ENCODE measurements at regions not wholly inside any gene's neighbourhood (a gene's known extent, or its start where the extent isn't known, plus 50 kb on each side); places are given as distances from the start of the nearest gene placed in this dataset.

DNA sequence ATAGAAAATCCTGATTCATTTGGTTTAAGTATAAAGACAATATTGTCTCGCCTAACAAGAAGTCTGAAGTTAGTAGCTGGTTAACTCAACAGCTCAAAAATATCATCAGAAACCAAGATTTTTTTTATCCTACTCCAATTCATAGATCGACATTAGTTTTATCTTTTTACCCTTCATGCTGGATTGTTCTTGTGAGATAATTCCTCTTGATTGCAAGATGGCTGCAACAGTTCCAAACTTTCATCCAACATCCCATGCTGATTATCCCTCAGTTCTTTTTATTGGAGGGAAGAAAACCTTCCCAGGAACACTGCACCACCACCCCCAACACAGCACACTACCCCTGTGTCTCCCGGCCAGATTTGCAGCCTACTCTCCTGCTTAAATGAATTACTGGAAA, 370.2 kb upstream of the RAB6C start:
- TF ChIP-seq EZH2 (IDR thresholded peaks at IDR 0.05; ENCODE audit: low read length) (no peak), CTCF (optimal IDR thresholded peaks at IDR 0.05 in 1 of 3, IDR thresholded peaks at IDR 0.05 in 1 of 3, conservative IDR thresholded peaks at IDR 0.05 in 1 of 3; ENCODE audit: extremely low read depth in 1 of 3, insufficient read depth in 2 of 3, low read length in 3 of 3) (no peak)
- H3K9ac ChIP-seq (ENCODE audit: control insufficient read depth, extremely low read depth, insufficient read depth, low read length) = no peak overlapping the region
- no peaks in the 10 kb centered on the region for H4K20me1 ChIP-seq (ENCODE audit: control insufficient read depth, extremely low read depth, insufficient read depth, low read length)
- no peaks in the 10 kb centered on the region for H3K4me1 ChIP-seq (ENCODE audit: control insufficient read depth, extremely low read depth, insufficient read depth, low read length)
- dilution Hi-C loops (cut with MboI; ENCODE audit: extremely low pct_ligation_motif_present, low sequenced_read_pairs) = no loop called here
- H3K4me2 ChIP-seq (ENCODE audit: control insufficient read depth, extremely low read depth, insufficient read depth, low read depth, low read length) = no peak overlapping the region
- no peaks in the 10 kb centered on the region for H3K9me1 ChIP-seq (ENCODE audit: control insufficient read depth, extremely low read depth, insufficient read depth, low read length)
- DNase-seq (ENCODE audit: low read depth, low spot score) (no peak), FAIRE-seq (no peak)
- no peaks in the 10 kb centered on the region for H3K36me3 ChIP-seq (ENCODE audit: control insufficient read depth in 2 of 2, extremely low read depth in 1 of 2, insufficient read depth in 2 of 2, low read length in 2 of 2)
- H3K27ac ChIP-seq (ENCODE audit: control insufficient read depth, insufficient read depth, low read length) = no peak overlapping the region
- no peak overlapping the region for H2AFZ ChIP-seq (ENCODE audit: control insufficient read depth, low read length)
- H3K4me3 ChIP-seq (ENCODE audit: control insufficient read depth in 2 of 3, extremely low read depth in 1 of 3, insufficient read depth in 2 of 3, low read depth in 1 of 3, low read length in 3 of 3) = no peak overlapping the region
- no peaks in the 10 kb centered on the region for H3K9me3 ChIP-seq (ENCODE audit: control insufficient read depth, low read depth, low read length)
- no peaks in the 10 kb centered on the region for H3K79me2 ChIP-seq (ENCODE audit: control insufficient read depth, insufficient read depth, low read length)
- no peaks in the 10 kb centered on the region for H3K27me3 ChIP-seq (ENCODE audit: control insufficient read depth, extremely low read depth, insufficient read depth, low read length)

DNA sequence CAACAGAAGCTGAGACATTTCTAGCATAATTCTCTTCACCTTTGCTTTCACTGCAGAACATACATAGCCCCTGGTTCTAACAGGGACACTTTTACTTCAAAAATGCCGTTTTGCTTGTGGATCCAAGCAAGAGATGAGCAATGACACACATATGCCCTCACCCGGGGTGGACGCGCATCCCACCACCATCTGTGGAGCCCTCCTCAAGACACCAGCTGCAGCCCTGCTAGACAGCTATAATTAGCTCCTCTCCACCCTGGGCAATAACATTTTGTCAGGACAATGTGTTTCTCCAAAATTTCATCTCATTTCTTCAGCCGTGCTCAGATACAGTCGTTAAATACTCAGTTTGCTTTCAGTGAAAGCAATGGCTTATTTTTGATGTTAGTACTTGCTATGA, 368.7 kb upstream of the RAB6C start:
- Histone ChIP-seq H3K4me2 (ENCODE audit: control insufficient read depth, extremely low read depth, insufficient read depth, low read depth, low read length) (no peak overlapping the region), H3K9me3 (ENCODE audit: control insufficient read depth, low read depth, low read length) (no peaks in the 10 kb centered on the region), H3K4me1 (ENCODE audit: control insufficient read depth, extremely low read depth, insufficient read depth, low read length) (no peaks in the 10 kb centered on the region), H3K36me3 (ENCODE audit: control insufficient read depth in 2 of 2, extremely low read depth in 1 of 2, insufficient read depth in 2 of 2, low read length in 2 of 2) (no peaks in the 10 kb centered on the region), H3K27ac (ENCODE audit: control insufficient read depth, insufficient read depth, low read length) (no peak overlapping the region), H2AFZ (ENCODE audit: control insufficient read depth, low read length) (no peak overlapping the region), H3K27me3 (ENCODE audit: control insufficient read depth, extremely low read depth, insufficient read depth, low read length) (no peaks in the 10 kb centered on the region), H3K9me1 (ENCODE audit: control insufficient read depth, extremely low read depth, insufficient read depth, low read length) (no peaks in the 10 kb centered on the region), H4K20me1 (ENCODE audit: control insufficient read depth, extremely low read depth, insufficient read depth, low read length) (no peaks in the 10 kb centered on the region), H3K79me2 (ENCODE audit: control insufficient read depth, insufficient read depth, low read length) (no peaks in the 10 kb centered on the region), H3K9ac (ENCODE audit: control insufficient read depth, extremely low read depth, insufficient read depth, low read length) (no peak overlapping the region), H3K4me3 (ENCODE audit: control insufficient read depth in 2 of 3, extremely low read depth in 1 of 3, insufficient read depth in 2 of 3, low read depth in 1 of 3, low read length in 3 of 3) (no peak overlapping the region)
- no peak for TF ChIP-seq EZH2 (IDR thresholded peaks at IDR 0.05; ENCODE audit: low read length)
- no peak for TF ChIP-seq CTCF (optimal IDR thresholded peaks at IDR 0.05 in 1 of 3, IDR thresholded peaks at IDR 0.05 in 1 of 3, conservative IDR thresholded peaks at IDR 0.05 in 1 of 3; ENCODE audit: extremely low read depth in 1 of 3, insufficient read depth in 2 of 3, low read length in 3 of 3)
- no peak for FAIRE-seq
- no peak for DNase-seq (ENCODE audit: low read depth, low spot score)
- dilution Hi-C loops (cut with MboI; ENCODE audit: extremely low pct_ligation_motif_present, low sequenced_read_pairs) = no loop called here
